ENCODE measurements at regions not wholly inside any gene's neighbourhood (a gene's known extent, or its start where the extent isn't known, plus 50 kb on each side); places are given as distances from the start of the nearest gene placed in this dataset.

GRCh38 chr14:95381726-95382125, 62.0 kb upstream of the CLMN start:
- DNase-seq, result no peak

- DNase-seq, result no peak
These were observed 60.8 kb upstream of the CLMN start for GRCh38 chr14:95380350-95381042.

GRCh38 chr14:95379634-95380033, 59.9 kb upstream of the CLMN start:
- DNase-seq, result no peak

GRCh38 chr14:95375539-95376109, 55.9 kb upstream of the CLMN start:
- no peak for DNase-seq

GRCh38 chr14:95374239-95374997, 54.7 kb upstream of the CLMN start:
- no peak for DNase-seq

- no peak for DNase-seq
These were observed 50.4 kb upstream of the CLMN start for GRCh38 chr14:95370076-95370475.

Data from stimulated activated CD4-positive, alpha-beta T cell treated with anti-CD3 and anti-CD28 coated beads, Interleukin-4, amount 100 ng/mL, for 4 hours (primary cell).